CD4-positive, alpha-beta T cell treated with Interleukin-4 for 4 hours (primary cell): ENCODE measurements at regions not wholly inside any gene's neighbourhood (a gene's known extent, or its start where the extent isn't known, plus 50 kb on each side); places are given as distances from the start of the nearest gene placed in this dataset.
A peak's percentile ranks its signal among the peaks of the same experiment; 100 is the strongest.
"Not testable (repeated sequence)": the region's sequence is repeated elsewhere in the genome, so short reads cannot be mapped to it uniquely, and the experiment has no call there.

Source experiments
- DNase-seq: peaks from one replicate; pipeline ENCODE4 v3.0.0-alpha.2; 2020

GRCh38 chr11:95641495-95641894, 148.1 kb downstream of the FAM76B start:
- DNase-seq, result peak; percentile 42

- DNase-seq, result no peak
Measured at GRCh38 chr11:95638501-95638900, 151.1 kb downstream of the FAM76B start.

DNA sequence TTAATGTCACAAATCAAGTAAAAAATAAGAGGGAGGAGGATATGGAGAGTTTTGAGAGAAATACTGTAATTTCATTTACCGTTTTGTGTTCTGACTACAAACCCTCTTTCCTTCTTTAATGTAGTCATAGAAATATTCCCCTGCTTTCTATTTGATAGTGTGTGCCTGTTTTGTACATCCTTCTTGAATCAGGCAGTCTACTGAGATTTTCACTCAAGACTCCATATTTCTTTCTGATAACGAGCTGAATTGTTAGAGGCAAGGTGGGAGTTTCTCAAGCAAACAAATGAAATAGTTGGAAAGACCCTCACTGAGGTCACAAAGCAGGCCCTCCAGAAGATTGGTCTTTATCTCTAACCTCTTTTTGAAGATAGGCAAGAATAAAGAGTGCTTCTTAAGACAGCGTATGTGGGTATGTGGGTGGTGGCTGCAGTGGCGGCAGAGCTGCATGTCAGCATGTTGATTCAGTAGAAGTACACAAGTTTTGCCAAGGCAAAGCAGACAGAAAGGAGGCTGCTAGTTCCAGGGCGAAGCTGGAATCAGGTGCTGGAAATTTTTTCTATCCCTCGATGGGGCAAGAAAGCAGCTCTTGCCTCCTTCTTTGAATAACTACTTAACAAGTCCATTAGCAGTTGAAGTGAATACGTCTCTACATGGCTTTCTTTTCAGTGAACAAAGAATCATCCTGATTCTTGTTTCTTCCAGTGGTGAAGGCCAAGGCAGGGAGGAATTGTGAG, 164.2 kb downstream of the FAM76B start:
- no peak for DNase-seq

DNA sequence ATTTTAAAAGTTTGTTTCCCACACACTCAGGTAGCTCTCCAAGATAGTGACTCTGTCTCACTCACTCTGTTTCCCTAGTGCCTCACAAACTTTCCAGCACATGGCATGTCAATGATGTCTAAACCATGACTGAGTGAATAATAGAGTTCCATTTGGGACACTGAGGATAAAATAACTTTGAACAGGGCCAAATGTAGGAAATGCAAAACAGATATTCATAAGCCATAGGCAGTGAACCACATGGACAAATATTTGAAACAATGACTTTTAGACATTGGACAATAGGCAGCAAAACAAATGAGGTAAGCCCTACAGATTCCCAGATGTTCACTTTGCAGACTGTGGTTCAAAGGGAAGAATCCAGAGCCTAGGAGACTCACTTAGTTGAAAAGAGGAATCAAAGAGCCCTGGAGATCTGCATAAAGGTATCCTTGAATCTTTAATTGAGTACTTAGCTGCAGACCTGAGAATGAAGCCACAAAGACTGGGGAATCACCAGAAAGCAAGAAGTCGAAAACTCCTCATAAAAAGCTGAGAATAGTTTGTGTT, 173.3 kb downstream of the FAM76B start:
- DNase-seq, result no peak

DNA sequence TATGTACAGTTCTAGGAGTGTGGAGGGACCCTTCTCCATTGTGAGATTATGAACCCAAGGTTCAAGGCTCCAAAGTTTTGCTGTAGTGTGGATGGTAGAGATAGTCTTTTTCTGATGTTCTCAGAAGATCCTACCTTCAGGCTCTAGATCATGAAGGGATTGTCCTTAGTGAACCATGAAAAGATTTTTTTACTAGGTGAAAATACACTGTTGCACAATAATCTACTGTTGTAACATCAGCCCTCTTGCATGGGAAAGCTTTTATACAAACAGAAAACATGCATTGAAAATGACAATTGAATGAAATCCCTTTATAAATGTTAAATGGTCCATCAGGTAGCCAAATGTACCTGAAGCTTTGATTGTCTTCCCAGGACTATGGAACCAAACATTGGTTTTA, 177.8 kb downstream of the FAM76B start:
- DNase-seq, result no peak

- not testable (repeated sequence) for DNase-seq
Measured at GRCh38 chr11:95610185-95610584, 179.4 kb downstream of the FAM76B start.

DNA sequence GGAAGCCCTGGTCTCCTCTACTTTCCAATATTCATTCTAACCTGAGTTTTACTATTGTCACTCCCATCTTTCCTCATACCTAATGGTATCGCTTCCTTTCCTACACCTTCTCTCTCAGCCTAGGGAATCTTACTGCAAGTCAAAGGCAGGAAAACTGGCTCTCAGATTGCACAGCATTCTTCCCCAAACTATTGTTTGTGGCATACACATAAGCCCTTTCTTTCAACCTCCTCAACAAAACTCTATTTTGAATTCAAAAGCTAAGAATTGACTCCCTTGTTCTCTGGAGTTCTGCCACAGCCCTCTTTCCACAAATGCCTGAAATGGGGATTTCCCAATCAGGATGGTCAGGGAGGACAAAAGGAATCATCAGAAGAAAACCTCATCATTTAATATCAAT, 181.5 kb downstream of the FAM76B start:
- DNase-seq, result no peak

DNA sequence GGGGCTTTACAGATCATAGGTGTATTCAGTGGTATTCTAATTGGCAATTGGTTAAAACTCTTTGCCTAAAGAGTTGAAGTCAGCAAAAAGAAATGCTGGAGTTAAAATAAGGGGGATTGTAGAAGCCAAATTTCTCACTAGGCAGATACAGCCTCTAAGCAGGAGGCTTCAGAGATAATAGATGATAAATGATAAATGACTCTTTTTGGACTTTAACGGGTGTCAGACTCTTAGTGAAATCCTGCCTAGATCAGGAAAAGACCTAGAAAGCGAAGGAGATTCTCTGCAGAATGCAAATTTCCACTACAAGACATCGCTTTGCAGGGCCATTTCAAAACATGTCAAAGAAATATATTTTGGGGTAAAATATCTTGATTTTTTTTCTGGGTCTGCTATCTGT, 182.8 kb downstream of the FAM76B start:
- DNase-seq, result no peak

DNA sequence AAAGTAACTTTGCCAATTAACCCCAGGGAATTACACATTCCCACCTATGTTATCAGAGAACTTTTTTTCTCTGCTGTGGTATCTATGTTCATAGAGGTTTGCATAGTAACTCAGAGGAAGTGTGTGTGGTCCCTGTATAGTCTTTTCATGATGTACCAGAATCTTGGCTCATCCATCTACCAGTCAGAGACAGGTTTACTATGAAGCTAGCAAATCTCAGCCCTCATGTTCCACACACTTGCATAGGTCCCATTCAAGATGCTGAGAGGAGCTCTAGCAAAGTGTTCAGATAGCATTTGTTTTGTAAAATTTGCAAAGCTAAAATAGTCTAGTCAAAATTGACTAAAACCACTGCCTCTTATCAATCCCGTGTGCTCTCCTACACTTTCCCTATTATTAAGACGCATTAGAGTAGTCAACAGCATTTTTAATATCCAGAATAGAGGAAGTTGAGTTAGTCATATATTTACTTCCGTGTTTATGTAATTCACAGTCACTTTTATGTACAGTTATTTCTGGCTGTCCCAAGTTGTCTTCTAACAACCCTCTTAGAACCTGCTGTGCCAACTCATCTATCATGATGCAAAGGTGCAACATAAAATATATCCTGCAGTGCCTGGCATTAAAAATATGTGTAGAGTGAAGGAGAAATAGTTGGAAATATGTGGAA, 184.2 kb downstream of the FAM76B start:
- DNase-seq, result no peak

- peak; percentile 25 for DNase-seq
Measured at GRCh38 chr11:95599959-95600586, 189.5 kb downstream of the FAM76B start.

GRCh38 chr11:95595973-95596489, 193.6 kb downstream of the FAM76B start:
- DNase-seq, result no peak

GRCh38 chr11:95595541-95595940, 194.0 kb downstream of the FAM76B start:
- no peak for DNase-seq

DNA sequence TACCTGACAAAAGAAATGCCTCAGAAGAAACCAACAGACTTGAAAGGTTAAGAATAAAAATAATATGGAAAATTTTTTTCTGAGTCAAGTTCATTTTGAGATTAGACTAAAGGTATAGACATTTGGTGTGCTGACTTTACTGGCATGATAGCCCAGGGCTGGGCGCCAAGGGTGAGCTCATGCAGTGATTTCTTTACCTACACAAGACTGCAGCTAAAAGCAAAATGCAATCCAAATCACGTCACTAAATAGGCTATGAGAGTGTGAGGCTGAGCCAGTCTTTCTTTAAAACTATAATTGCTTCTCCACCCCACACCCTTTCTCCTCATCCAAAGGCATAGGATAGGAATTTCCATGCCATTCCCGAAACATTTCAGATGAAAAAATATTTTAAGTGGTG, 196.5 kb downstream of the FAM76B start:
- DNase-seq, result no peak

DNA sequence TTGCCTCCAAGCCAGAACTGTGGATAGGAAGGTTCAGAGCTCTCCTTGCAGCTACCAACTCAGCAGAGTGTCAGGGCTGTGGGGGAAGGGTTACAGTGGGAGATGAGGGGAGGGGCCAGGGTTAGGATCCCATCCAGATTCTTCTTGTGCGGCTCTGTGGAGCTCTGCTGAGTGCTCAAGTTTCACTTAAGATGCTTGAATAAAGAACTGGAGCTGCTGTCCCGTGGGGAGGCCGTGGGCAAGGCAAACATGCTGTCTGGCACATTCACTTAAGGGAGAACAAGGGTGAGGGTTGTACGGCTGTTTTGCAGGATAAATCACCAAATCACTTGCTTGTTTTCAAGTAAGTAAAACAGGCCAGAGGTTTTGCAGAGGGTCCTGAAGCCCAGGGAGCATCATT, 197.1 kb downstream of the FAM76B start:
- DNase-seq, result no peak

DNA sequence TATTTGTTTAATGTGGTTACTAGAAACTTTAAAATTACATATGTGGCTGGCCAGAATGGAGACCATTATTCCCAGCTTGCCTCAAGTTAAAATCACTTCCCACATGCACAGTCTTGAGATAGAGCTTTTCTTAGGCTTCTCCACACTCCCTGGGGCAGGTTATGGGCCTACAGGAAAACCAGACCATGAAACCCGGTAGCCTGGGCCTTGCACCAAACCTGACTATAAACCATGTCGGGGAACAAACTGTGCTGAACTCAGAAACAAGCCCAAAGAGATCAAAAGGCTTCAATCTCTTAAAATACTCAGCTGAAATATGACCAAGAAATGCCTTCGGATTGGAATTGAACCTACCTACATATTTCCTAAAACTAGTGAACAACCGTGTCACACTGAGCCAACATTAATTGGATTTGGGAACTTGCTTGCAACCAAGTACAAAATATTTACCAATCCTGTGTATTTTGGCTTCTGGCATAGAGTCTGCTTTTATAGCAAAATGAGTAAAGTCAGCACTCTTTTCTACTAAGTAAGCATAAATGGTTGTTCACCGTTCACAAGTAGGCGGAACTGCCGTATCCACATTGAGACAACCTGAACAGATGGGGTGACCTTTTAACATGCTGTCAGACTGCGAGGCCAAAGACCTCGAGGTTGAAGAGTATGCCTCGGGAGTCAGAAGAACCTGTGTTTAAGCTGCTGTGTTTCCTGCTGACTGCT, 199.5 kb downstream of the FAM76B start:
- no peak for DNase-seq

- no peak for DNase-seq
Measured at GRCh38 chr11:95588821-95589220, 200.8 kb downstream of the FAM76B start.

DNA sequence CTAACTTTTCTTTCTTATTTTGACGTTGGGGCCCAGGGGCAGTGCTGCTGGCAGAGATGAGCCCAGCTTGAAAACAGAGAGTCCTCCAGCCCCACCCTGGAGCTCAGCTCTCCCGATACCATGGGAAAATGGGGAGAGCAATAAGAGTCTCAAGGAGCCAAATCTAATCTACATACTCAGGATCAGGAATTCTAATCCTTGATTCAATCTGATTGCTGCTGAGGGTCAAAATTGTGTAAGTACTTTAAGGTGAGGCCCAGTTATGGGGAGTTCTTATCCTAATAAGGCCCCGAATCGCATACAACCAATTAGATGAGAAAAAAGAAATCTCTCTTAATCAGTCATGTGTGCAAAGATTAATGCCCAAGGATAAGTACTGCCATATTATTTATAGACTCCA, 202.9 kb downstream of the FAM76B start:
- DNase-seq, result no peak

DNA sequence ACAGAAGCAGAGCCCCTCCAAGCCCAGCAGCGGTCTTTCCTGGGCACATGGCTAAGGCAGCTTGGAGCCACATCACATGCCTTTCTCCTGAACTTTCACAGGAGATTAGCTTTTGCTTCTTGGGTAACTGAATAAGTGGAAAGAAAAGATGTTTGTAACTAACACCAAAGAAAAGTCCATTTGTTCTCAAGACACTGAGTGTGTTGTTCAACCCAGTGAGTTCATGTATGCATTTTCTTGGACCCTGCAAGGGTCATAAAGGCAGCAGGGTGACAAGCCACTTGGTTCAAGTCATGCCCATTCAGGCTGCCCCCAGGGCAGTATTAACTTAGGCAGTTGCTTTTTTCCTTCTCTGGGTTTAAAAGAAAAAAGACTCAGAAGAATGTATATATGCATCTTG, 203.4 kb downstream of the FAM76B start:
- no peak for DNase-seq

DNA sequence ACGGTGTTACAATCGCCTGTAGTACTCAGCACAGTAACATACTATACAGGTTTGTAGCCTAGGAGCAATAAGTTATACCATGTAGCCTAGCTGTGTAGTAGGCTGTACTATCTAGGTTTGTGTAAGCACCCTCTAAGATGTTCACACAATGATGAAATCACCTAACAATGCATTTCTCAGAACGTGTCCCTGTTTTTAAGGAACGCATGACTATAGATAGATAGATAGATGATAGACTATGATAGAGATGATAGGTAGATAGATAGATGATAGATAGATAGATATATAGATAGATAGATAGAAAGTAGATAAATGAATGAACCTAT, 203.9 kb downstream of the FAM76B start:
- no peak for DNase-seq

DNA sequence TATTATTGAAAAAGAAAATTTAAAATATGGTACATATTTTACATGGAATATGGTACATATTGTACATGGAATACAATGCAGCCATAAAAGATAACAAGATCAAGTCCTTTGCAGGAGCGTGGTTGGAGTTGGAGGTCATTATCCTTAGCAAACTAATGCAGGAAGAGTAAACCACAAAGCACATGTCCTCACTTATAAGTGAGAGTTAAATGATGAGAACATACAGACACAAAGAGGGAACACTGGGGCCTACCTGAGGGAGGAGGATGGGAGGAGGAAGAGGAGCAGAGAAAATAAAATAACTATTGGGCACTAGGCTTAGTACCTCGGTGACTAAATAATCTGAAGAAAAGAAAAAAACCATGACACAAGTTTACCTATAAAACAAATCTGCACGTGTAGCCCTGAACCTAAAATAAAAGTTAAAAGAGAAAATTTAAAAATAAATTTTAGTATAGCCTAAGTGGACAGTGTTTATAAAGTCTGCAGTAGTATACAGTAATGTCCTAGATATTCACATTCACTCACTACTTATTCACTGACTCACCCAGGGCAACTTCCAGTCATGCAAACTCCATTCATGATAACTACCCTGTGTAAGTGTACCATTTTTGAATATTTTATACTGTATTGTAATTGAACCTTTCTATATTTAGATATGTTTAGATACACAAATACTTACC, 204.4 kb downstream of the FAM76B start:
- no peak for DNase-seq

- no peak for DNase-seq
Measured at GRCh38 chr11:95584589-95584988, 205.0 kb downstream of the FAM76B start.

DNA sequence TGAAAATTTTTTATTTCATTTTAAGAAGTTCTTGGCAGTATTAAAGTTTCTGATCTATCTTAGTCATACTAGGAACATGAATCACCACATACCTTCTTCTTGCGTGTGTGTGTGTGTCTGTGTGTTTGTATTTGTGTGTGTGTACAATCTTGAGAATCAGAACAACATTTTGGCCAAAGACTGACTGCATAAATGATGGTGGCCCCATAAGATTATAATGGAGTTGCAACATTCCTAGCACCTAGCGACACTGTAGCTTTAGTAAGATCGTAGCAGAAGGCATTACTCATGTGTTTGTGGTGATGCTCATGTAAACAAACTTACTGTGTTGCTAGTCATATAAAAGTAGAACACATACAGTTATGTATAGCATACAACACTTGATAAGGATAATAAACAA, 205.4 kb downstream of the FAM76B start:
- no peak for DNase-seq
